ENCODE measurements at regions not wholly inside any gene's neighbourhood (a gene's known extent, or its start where the extent isn't known, plus 50 kb on each side); places are given as distances from the start of the nearest gene placed in this dataset.

GRCh38 chr3:150165396-150166094, 194.8 kb upstream of the PFN2 start:
- TF ChIP-seq CTCF (IDR thresholded peaks at IDR 0.05) (no peak), POLR2A (IDR thresholded peaks at IDR 0.05; ENCODE audit: low read depth) (no peak)
